Endothelial cell of hepatic sinusoid (primary cell): ENCODE measurements at regions not wholly inside any gene's neighbourhood (a gene's known extent, or its start where the extent isn't known, plus 50 kb on each side); places are given as distances from the start of the nearest gene placed in this dataset.
"Not testable (repeated sequence)": the region's sequence is repeated elsewhere in the genome, so short reads cannot be mapped to it uniquely, and the experiment has no call there.

Source experiments
- in situ Hi-C: cut with HindIII; loops from 2 replicates; pipeline ENCODE4 v1.10.0; 2017; ENCODE audit warnings: low sequenced_read_pairs

DNA sequence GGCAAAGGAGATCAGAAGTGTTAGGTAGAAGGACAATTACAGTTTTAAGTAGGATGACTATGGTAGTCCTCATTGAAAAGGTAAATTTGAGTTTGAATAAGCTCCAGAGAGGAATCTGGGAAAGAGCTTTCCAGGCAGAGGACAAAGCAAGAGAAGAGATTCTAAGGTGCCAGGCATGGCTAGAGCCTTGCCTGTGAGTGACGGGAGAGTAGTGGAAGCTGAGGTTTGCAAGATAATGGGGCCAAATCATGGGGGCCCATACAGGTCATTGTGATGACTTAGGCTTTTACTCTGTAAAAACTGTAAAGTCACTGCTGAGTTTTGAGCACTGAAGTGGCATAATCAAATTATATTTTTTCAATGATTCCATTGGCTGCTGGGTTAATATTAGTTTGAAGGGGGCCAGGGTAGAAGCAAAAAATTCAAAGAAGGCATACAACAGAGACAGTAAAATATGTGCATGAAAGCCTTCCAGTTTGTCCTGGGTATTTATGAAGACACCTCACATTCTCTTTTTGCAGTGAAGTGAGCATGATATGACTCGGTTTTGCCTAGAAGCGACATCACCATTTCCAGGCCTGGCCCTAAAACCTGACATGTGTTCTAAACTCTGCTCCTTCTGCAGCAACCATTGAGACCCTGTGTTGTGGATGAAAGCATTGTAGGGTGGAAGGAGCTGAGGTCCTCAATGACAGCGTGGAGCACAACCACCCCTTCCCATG, 279.8 kb upstream of the TNC start:
- in situ Hi-C loops = no loop called here

GRCh38 chr9:115398313-115398650, 280.3 kb upstream of the TNC start:
- in situ Hi-C loops = no loop called here

GRCh38 chr9:115398996-115399395, 281.0 kb upstream of the TNC start:
- in situ Hi-C loops = no loop called here

GRCh38 chr9:115400796-115401195, 282.8 kb upstream of the TNC start:
- in situ Hi-C loops = no loop called here

DNA sequence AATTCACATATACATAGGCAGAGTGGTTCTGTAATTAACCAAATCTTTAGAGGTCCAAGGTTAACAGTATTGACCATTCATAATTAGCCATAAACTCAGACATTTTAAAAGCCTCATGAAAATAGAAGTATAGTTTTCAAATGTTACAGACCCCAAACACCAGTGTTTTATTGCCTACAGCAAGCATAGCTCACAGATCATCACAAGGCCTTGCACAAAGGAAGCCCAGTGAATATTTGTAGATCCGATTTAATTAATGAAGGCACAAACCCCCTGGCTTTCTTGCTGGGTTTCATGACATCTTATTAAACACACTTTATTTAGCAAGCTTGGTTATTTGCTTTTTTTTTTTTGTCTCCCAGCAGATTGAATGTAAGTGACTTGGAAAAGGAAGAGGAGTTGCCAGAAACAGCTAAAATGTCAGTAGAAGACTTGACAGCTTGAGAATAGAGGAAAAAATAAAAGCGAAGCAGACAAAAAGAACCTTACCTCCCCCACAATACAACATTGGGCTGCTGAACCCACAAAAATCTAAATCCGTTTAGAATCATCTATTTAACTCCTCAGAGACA, 283.9 kb upstream of the TNC start:
- in situ Hi-C loops = no loop called here

DNA sequence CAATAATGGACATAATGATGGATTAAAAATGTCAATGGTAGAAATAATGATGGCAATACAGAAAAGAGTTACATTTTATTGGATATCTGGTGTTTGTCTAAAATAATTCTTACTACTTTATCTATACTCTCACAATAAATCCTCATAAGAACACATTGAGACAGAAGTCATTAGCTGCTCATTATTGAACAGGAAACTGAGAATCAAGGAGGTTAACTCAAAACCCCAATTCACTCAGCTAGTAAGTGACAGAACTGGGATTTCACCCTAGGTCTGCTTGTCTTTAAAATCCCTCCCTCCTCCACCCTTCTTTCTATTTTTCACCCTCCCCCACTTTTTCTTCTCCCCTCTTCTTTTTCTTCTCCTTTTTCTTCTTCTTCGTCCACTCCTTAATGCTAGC, 285.8 kb upstream of the TNC start:
- in situ Hi-C loops = no loop called here

DNA sequence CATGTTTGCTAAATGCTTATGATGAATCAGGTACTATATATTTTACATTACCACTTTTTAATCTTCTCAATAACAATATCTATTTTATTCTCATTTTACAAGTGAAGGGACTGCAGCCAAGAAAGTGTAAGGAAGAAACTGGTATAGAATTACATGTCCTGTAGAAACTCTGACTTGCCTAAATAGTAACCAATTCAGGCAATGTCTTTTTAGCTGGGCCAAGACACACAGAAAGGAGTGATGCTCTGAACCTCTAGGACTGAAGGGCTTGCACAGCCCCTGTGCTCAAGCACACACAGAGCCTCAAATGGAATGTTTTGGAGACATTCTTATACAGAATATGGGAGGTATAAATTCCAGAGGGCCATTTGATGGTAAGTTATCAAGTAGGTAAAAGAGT, 286.4 kb upstream of the TNC start:
- in situ Hi-C loops = no loop called here

GRCh38 chr9:115411516-115411915, 293.6 kb upstream of the TNC start:
- in situ Hi-C loops = no loop called here

DNA sequence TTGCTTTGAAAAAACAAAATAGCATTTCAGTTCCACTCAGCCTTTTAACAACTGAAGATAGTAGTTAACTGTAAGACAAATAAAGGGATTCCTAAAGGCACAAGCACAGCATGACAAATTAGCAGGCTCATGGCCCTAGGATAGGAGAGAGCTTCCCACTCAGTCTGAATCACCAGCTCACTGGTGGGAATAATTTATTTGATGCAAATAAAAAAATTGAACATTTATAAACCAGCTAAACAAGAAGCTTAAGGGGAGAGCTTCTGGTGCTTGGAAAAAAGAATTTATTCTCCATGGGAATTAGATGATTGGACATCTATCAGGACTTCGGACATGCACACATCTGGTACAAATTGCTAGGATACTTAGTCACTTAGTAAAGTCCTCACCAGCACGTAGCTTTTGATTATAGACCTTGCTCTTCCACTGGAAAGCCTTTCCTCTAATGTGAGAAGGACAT, 294.1 kb upstream of the TNC start:
- in situ Hi-C loops = no loop called here

GRCh38 chr9:115412656-115413055, 294.7 kb upstream of the TNC start:
- in situ Hi-C loops = no loop called here

DNA sequence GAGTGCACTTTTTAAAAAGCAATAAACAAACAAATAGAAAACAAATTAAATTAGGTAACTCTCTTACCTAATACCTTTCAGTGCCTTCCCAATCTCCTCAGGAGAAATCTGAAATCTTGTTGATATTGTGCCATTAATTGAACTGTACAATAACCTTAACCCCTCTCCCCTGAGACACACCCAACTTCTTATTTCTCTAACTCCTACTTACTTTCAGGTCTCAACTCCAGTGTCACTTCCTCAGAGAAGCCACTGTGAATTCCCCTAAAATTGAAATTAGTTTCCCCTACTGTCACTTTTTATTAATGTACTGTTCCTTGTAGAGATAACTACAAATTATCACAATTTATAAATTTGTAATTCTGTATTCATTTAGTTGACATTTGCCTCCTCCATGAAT, 295.3 kb upstream of the TNC start:
- in situ Hi-C loops = no loop called here

- in situ Hi-C loops = no loop called here
Observed at GRCh38 chr9:115413766-115414382, 295.9 kb upstream of the TNC start.

GRCh38 chr9:115414561-115414960, 296.6 kb upstream of the TNC start:
- in situ Hi-C loops = no loop called here

DNA sequence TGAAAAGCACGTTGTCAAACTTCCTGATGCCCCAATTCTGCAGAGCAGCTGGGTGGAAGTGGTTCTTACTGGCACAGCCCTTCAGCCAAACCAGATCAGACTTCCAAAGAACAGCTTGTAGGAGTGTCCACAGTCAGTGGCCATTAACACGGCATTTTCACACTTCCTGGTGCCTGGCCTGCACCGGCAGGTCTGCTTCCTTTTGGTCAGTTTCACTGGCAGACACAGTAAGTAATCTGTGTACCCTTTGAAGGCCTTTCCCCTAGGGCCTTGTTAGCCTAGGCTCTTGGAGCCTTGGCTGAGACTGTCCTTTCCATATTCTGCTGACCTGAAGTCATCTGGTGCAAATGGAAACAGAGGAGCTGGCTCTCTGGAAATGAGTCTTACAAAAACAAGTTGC, 297.5 kb upstream of the TNC start:
- in situ Hi-C loops = no loop called here

GRCh38 chr9:115416299-115416698, 298.3 kb upstream of the TNC start:
- in situ Hi-C loops = no loop called here

GRCh38 chr9:115418181-115418580, 300.2 kb upstream of the TNC start:
- in situ Hi-C loops = not testable (repeated sequence)

GRCh38 chr9:115422932-115423440, 305.0 kb upstream of the TNC start:
- in situ Hi-C loops = no loop called here

- in situ Hi-C loops = no loop called here
Observed at GRCh38 chr9:115423646-115424045, 305.7 kb upstream of the TNC start.

GRCh38 chr9:115425601-115426000, 307.6 kb upstream of the TNC start:
- in situ Hi-C loops = no loop called here

DNA sequence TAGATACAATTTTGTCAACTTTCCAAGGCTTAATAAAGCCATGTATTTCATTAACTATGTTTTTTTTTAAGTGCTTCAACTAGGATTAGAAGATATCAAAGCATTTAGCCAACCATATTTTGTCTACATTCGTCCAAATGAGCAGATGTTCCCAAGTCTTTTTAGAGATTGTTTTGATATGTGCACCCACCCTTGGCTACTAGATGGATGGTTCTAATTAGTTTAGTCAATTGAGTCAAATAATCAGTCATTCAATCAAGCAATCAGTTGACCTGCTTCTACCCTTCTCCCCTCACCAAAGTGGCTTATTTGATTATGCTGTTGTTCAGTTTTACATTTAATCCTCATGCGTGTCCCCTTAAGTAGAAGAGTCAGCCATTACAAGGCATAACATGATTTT, 319.5 kb upstream of the TNC start:
- in situ Hi-C loops = no loop called here

DNA sequence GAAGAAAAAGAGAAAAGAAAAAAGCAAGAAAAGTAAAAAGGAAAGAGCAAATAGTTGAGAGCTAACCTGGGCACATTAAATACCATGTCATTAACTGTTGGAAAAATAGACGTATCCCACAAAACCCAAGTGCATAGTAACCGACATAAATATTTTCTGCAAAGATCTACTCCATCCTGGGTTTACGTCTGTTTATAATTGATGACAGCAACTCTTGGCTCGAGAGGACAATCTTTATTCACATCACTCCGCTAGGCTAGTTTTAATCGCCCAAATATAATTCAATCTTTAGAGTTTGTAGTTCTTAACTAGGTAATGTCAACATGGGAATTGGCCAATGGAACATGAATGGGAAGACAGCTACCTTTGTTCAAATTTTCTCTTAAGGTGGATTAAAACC, 321.7 kb upstream of the TNC start:
- in situ Hi-C loops = no loop called here

DNA sequence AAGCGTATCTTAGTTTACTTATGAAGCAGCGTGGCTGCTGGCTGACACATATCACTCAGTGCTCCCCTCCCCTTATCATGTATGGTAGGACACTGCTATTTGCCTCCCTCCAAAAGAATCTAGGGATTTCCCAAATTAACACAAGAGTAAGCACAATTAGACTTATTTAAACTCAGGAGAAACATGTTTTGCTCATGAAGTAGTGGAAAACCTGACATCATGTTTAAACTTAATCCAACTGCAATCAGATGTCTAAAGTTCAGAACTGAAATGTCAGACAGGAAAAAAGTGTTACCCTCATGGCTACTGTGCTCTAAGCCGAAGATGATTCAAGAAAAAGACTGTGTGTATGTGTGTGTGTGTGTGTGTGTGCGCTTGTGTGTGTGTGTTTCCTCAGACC, 324.1 kb upstream of the TNC start:
- in situ Hi-C loops = no loop called here
